ENCODE measurements at regions not wholly inside any gene's neighbourhood (a gene's known extent, or its start where the extent isn't known, plus 50 kb on each side); places are given as distances from the start of the nearest gene placed in this dataset.

- DNase-seq (ENCODE audit: low spot score): no peak
Measured at GRCh38 chr3:148026009-148026588, 616.9 kb downstream of the ZIC1 start.

GRCh38 chr3:148030975-148031374 lies 621.8 kb downstream of the ZIC1 start:
- no peak for DNase-seq (ENCODE audit: low spot score)

GRCh38 chr3:148034353-148034752 lies 625.2 kb downstream of the ZIC1 start:
- no peak for DNase-seq (ENCODE audit: low spot score)

- no peak for DNase-seq (ENCODE audit: low spot score)
Measured at GRCh38 chr3:148036331-148036876, 627.2 kb downstream of the ZIC1 start.

- DNase-seq (ENCODE audit: low spot score): no peak
Measured at GRCh38 chr3:148042663-148043445, 633.7 kb downstream of the ZIC1 start.

GRCh38 chr3:148044151-148044550 lies 635.0 kb downstream of the ZIC1 start:
- DNase-seq (ENCODE audit: low spot score): no peak

GRCh38 chr3:148054999-148055398 lies 642.7 kb upstream of the AGTR1 start:
- DNase-seq (ENCODE audit: low spot score): no peak

GRCh38 chr3:148062590-148062989 lies 635.1 kb upstream of the AGTR1 start:
- DNase-seq (ENCODE audit: low spot score): no peak

GRCh38 chr3:148066802-148067201 lies 630.9 kb upstream of the AGTR1 start:
- no peak for DNase-seq (ENCODE audit: low spot score)

- no peak for DNase-seq (ENCODE audit: low spot score)
Measured at GRCh38 chr3:148068466-148068865, 629.2 kb upstream of the AGTR1 start.

- no peak for DNase-seq (ENCODE audit: low spot score)
Measured at GRCh38 chr3:148070041-148070440, 627.7 kb upstream of the AGTR1 start.

- no peak for DNase-seq (ENCODE audit: low spot score)
Measured at GRCh38 chr3:148073721-148074456, 623.8 kb upstream of the AGTR1 start.

- DNase-seq (ENCODE audit: low spot score): no peak
Measured at GRCh38 chr3:148074946-148075345, 622.8 kb upstream of the AGTR1 start.

- no peak for DNase-seq (ENCODE audit: low spot score)
Measured at GRCh38 chr3:148075771-148076716, 621.7 kb upstream of the AGTR1 start.

- DNase-seq (ENCODE audit: low spot score): no peak
Measured at GRCh38 chr3:148077318-148077923, 620.3 kb upstream of the AGTR1 start.

- no peak for DNase-seq (ENCODE audit: low spot score)
Measured at GRCh38 chr3:148077965-148078364, 619.7 kb upstream of the AGTR1 start.

- no peak for DNase-seq (ENCODE audit: low spot score)
Measured at GRCh38 chr3:148078658-148079057, 619.0 kb upstream of the AGTR1 start.

GRCh38 chr3:148079370-148079769 lies 618.3 kb upstream of the AGTR1 start:
- DNase-seq (ENCODE audit: low spot score): no peak

- DNase-seq (ENCODE audit: low spot score): no peak
Measured at GRCh38 chr3:148081926-148082325, 615.8 kb upstream of the AGTR1 start.

GRCh38 chr3:148082506-148083280 lies 615.0 kb upstream of the AGTR1 start:
- DNase-seq (ENCODE audit: low spot score): no peak

Data from left forelimb (tissue), 1 donor.